GM20000 (cell line): ENCODE measurements at regions not wholly inside any gene's neighbourhood (a gene's known extent, or its start where the extent isn't known, plus 50 kb on each side); places are given as distances from the start of the nearest gene placed in this dataset.

ENCODE experiments used
- DNase-seq: peaks from one replicate; pipeline ENCODE4 v3.0.0; 2012; ENCODE audit warnings: low spot score
- TF ChIP-seq, protein P1 (sequence below): IDR thresholded peaks from 2 replicates; pipeline ENCODE4 v1.5.1; 2012; ENCODE audit warnings: mild to moderate bottlenecking, control low read depth; ENCODE audit errors: extremely low read depth, missing control alignments

DNA sequence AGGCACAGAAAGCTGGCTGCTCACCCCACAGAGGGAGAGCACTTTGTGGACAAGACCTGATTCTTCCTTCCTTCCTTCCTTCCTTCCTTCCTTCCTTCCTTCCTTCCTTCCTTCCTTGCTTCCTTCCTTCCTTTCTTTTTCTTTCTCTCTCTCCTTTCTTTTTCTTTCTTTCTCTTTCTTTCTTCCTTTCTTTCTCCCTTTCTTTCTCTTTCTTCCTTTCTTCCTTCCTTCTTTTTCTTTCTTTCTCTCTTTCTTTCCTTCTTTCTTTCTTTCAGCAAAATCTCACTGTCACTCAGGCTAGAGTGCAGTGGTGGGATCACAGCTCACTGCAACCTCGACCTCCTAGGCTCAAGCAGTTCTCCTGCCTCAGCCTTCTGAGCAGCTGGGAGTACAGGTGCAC is 263.9 kb downstream of the UQCRFS1 start:
- TF ChIP-seq, protein P1, sequence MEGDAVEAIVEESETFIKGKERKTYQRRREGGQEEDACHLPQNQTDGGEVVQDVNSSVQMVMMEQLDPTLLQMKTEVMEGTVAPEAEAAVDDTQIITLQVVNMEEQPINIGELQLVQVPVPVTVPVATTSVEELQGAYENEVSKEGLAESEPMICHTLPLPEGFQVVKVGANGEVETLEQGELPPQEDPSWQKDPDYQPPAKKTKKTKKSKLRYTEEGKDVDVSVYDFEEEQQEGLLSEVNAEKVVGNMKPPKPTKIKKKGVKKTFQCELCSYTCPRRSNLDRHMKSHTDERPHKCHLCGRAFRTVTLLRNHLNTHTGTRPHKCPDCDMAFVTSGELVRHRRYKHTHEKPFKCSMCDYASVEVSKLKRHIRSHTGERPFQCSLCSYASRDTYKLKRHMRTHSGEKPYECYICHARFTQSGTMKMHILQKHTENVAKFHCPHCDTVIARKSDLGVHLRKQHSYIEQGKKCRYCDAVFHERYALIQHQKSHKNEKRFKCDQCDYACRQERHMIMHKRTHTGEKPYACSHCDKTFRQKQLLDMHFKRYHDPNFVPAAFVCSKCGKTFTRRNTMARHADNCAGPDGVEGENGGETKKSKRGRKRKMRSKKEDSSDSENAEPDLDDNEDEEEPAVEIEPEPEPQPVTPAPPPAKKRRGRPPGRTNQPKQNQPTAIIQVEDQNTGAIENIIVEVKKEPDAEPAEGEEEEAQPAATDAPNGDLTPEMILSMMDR: no peak
- DNase-seq: no peak

DNA sequence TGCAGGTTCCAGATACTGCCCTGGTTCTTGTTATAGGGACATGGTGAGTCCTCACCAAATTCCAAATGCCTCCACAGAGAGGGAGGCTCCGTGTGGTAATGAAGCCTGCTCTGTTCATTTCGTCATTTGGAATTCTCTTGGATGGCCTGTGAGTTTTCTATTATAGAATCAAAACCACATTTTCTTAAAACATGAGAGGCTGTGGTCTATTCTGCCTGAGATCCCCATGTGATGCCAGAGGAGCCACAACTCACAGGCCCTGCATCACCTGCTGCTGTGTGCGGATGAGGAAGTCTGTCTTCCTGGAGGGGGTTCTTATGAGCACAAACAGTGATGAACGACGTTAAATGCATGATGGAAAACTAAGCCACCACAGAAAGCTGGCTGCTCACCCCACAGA is 264.4 kb downstream of the UQCRFS1 start:
- no peak for DNase-seq
- TF ChIP-seq, protein P1: no peak

DNA sequence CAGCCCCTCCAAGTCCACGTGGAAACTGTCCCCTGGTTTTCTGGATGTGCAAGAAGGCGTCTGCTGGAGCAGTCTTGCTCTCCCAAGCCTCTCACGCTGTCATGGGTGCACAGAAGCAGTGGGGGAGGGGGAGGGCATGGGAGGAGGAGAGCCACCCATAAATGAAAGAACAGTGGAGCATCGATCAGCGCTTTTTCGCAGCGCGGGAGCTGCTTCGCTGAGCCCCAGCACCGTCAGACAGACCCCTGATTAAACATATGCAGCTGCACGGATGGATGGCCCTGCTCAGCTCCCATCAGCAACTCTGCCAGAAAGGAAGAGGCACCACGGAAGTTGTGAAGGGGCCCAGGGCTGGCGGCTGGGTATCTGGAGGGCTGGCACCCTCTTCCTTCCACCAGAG is 264.9 kb downstream of the UQCRFS1 start:
- TF ChIP-seq, protein P1: no peak
- DNase-seq: no peak

DNA sequence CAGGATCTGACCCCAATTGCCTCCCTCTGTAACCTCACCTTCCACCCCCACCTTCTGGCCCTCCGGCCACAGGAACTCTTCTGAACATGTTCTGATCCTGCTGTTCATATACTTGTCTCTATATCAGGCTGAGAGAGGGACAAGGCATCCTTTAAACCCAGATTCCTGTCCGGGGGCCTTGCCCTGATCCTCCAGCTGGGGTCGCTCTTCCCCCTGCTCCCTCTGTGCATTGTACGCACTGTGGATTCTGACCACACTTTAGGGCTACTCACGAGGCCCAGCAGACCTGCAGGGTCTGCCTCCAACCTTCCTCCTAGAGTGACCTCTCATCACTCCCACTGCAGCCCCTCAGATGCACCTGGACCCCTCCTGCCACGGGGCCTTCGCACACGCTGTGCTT is 269.3 kb downstream of the UQCRFS1 start:
- TF ChIP-seq, protein P1: no peak
- no peak for DNase-seq

DNA sequence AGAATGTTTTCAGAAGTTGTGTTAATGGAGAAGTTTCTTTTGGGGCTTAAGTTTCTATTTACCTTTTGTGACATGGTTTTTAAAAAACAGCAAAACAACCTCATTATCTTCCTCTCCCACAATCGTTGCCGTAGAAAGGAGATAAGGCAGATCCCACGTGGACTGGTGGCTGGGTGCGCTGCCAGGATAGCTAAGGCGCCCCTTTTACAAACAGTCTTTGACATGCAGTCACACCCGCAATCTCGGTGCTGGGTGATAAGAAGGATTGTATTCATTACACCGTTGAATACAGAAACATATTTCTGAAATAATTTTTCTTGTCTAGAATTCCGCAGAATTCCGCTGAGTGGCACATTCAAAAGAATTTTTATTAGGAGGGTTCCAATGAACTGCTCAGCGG is 271.1 kb downstream of the UQCRFS1 start:
- TF ChIP-seq, protein P1: no peak
- no peak for DNase-seq

GRCh38 chr19:28940751-28941500 is 272.0 kb downstream of the UQCRFS1 start:
- TF ChIP-seq, protein P1: no peak
- no peak for DNase-seq

DNA sequence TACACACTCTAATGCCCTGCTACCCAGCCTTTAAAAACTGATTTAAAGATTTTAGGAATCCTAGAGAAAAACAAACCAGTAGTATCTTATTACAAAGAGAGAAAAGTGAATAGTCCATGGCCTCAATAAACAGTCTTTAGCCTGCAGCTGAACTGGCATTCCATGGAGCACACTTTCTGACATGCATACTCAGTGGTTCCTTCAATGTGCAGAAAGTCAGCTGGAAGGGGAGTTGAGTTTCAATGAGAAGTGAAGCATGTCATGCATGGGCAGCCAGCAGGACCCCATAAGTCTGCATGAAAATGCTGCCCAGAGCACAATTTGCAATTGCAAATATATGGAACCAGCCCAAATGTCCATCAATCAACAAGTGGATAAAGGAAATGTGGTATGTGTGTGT is 273.7 kb downstream of the UQCRFS1 start:
- no peak for DNase-seq
- TF ChIP-seq, protein P1: no peak
